H9 (cell line): ENCODE measurements at regions not wholly inside any gene's neighbourhood (a gene's known extent, or its start where the extent isn't known, plus 50 kb on each side); places are given as distances from the start of the nearest gene placed in this dataset.

Experiments used
- DNase-seq: peaks from one replicate; pipeline ENCODE4 v3.0.0-alpha.2; 2017
- H2AFZ ChIP-seq: one replicate; pipeline ENCODE4 v1.6.1; 2013; ENCODE audit warnings: mild to moderate bottlenecking, low read length, control low read depth, moderate library complexity
- H2AK5ac ChIP-seq: 2 replicates; pipeline ENCODE4 v1.6.1; 2013; ENCODE audit warnings: low read length, control low read depth, mixed read lengths; ENCODE audit not compliant: insufficient read length
- H2BK120ac ChIP-seq: one replicate; pipeline ENCODE4 v1.6.1; 2013; ENCODE audit warnings: low read depth, mild to moderate bottlenecking, low read length, control low read depth, inconsistent platforms; ENCODE audit not compliant: poor library complexity, severe bottlenecking
- H2BK12ac ChIP-seq: 2 replicates; pipeline ENCODE4 v1.6.1; 2013; ENCODE audit warnings: low read length, control low read depth, mixed read lengths, low read depth; ENCODE audit not compliant: insufficient read length
- H2BK15ac ChIP-seq: 2 replicates; pipeline ENCODE4 v1.6.1; 2013; ENCODE audit warnings: low read depth, low read length, control low read depth
- H2BK20ac ChIP-seq: one replicate; pipeline ENCODE4 v1.6.1; 2013; ENCODE audit warnings: low read depth, mild to moderate bottlenecking, low read length, control low read depth, inconsistent platforms; ENCODE audit not compliant: poor library complexity, severe bottlenecking
- H2BK5ac ChIP-seq: 2 replicates; pipeline ENCODE4 v1.6.1; 2013; ENCODE audit warnings: low read length, control low read depth, mixed read lengths; ENCODE audit not compliant: insufficient read length
- H3K14ac ChIP-seq: 2 replicates; pipeline ENCODE4 v1.6.1; 2013; ENCODE audit warnings: low read length, control low read depth; ENCODE audit not compliant: insufficient read depth
- H3K18ac ChIP-seq: 2 replicates; pipeline ENCODE4 v1.6.1; 2013; ENCODE audit warnings: low read depth, mild to moderate bottlenecking, mixed read lengths, low read length, control low read depth; ENCODE audit not compliant: insufficient read length
- H3K23ac ChIP-seq: 2 replicates; pipeline ENCODE4 v1.6.1; 2013; ENCODE audit warnings: low read length, control low read depth, mixed read lengths, low read depth; ENCODE audit not compliant: insufficient read length
- H3K23me2 ChIP-seq: 2 replicates; pipeline ENCODE4 v1.6.1; 2013; ENCODE audit warnings: low read depth, mild to moderate bottlenecking, mixed read lengths, low read length, control low read depth; ENCODE audit not compliant: insufficient read length, poor library complexity, severe bottlenecking
- H3K27ac ChIP-seq: 2 replicates; pipeline ENCODE4 v1.5.1; 2013; ENCODE audit warnings: low read length, control low read depth, mixed read lengths, low read depth; ENCODE audit not compliant: insufficient read length
- H3K27me3 ChIP-seq: 2 replicates; pipeline ENCODE4 v1.6.1; 2013; ENCODE audit warnings: low read length, control low read depth, inconsistent platforms; ENCODE audit not compliant: insufficient read depth
- H3K4ac ChIP-seq: 2 replicates; pipeline ENCODE4 v1.6.1; 2013; ENCODE audit warnings: low read depth, mild to moderate bottlenecking, control low read depth, inconsistent platforms, low read length, moderate library complexity
- H3K4me1 ChIP-seq: 2 replicates; pipeline ENCODE4 v1.6.1; 2013; ENCODE audit warnings: low read length, control low read depth, inconsistent platforms; ENCODE audit not compliant: insufficient read depth
- H3K4me2 ChIP-seq: 2 replicates; pipeline ENCODE4 v1.6.1; 2013; ENCODE audit warnings: low read length, control low read depth, mixed read lengths; ENCODE audit not compliant: insufficient read length, insufficient read depth
- H3K56ac ChIP-seq: 2 replicates; pipeline ENCODE4 v1.6.1; 2013; ENCODE audit warnings: low read depth, mild to moderate bottlenecking, mixed read lengths, low read length, control low read depth; ENCODE audit not compliant: insufficient read length
- H3K79me1 ChIP-seq: 2 replicates; pipeline ENCODE4 v1.6.1; 2013; ENCODE audit warnings: low read depth, mild to moderate bottlenecking, moderate library complexity, low read length, control low read depth, inconsistent platforms; ENCODE audit not compliant: insufficient read depth, poor library complexity, severe bottlenecking
- H3K79me2 ChIP-seq: 2 replicates; pipeline ENCODE4 v1.6.1; 2013; ENCODE audit warnings: low read length, control low read depth, inconsistent platforms; ENCODE audit not compliant: insufficient read depth
- H3K9ac ChIP-seq: 2 replicates; pipeline ENCODE4 v1.6.1; 2013; ENCODE audit warnings: low read length, control low read depth, mixed read lengths; ENCODE audit not compliant: insufficient read length; ENCODE audit errors: extremely low read depth
- H3K9me3 ChIP-seq: one replicate; pipeline ENCODE4 v1.6.1; 2013; ENCODE audit warnings: low read depth, low read length, inconsistent platforms; ENCODE audit not compliant: control insufficient read depth
- H3T11ph ChIP-seq: one replicate; pipeline ENCODE4 v1.6.1; 2013; ENCODE audit warnings: mild to moderate bottlenecking, low read length, control low read depth, inconsistent platforms
- H4K20me1 ChIP-seq: one replicate; pipeline ENCODE4 v1.6.1; 2013; ENCODE audit not compliant: control insufficient read depth, insufficient read length, insufficient read depth
- H4K5ac ChIP-seq: 2 replicates; pipeline ENCODE4 v1.6.1; 2013; ENCODE audit warnings: low read depth, mild to moderate bottlenecking, mixed read lengths, low read length, control low read depth; ENCODE audit not compliant: insufficient read length
- H4K8ac ChIP-seq: replicated peaks from 2 replicates; pipeline ENCODE4 v1.6.1; 2013; ENCODE audit warnings: low read length, control low read depth, mixed read lengths, low read depth; ENCODE audit not compliant: insufficient read length
- H4K91ac ChIP-seq: 2 replicates; pipeline ENCODE4 v1.6.1; 2013; ENCODE audit warnings: low read depth, mild to moderate bottlenecking, moderate library complexity, mixed read lengths, low read length, control low read depth; ENCODE audit not compliant: insufficient read length
- H3K27ac Mint-ChIP-seq, 3 experiments: 2 replicates in 2 of 3; 3 replicates in 1 of 3; pipeline ENCODE4 v1.8.0; 2020 to 2021; ENCODE audit warnings: mixed read lengths in 3 of 3, mild to moderate bottlenecking in 1 of 3, moderate library complexity in 1 of 3
- H3K27me3 Mint-ChIP-seq: 2 replicates; pipeline ENCODE4 v1.8.0; 2021; ENCODE audit warnings: low read depth, mild to moderate bottlenecking, moderate library complexity, mixed read lengths
- H3K36me3 Mint-ChIP-seq, 3 experiments: 2 replicates in 2 of 3; 3 replicates in 1 of 3; pipeline ENCODE4 v1.8.0; 2020 to 2021; ENCODE audit warnings: low read depth in 3 of 3, mixed read lengths in 3 of 3; ENCODE audit not compliant: insufficient read depth in 1 of 3
- H3K4me1 Mint-ChIP-seq, 2 experiments: 2 replicates each; pipeline ENCODE4 v1.8.0; 2020; ENCODE audit warnings: mixed read lengths in 2 of 2
- H3K4me3 Mint-ChIP-seq, 2 experiments: 2 replicates in 1 of 2; 3 replicates in 1 of 2; pipeline ENCODE4 v1.8.0; 2020 to 2021; ENCODE audit warnings: mild to moderate bottlenecking in 2 of 2, mixed read lengths in 2 of 2, moderate library complexity in 1 of 2
- H3K9me3 Mint-ChIP-seq, 2 experiments: 2 replicates in 1 of 2; 3 replicates in 1 of 2; pipeline ENCODE4 v1.8.0; 2020; ENCODE audit warnings: mild to moderate bottlenecking in 2 of 2, mixed read lengths in 2 of 2, moderate library complexity in 1 of 2
- CTCF ChIP-seq: fragments of 200-600 bp; sonication (generic); conservative IDR thresholded peaks from 3 replicates; pipeline ENCODE4 v1.8.0; 2021; ENCODE audit warnings: antibody characterized with exemption, mild to moderate bottlenecking

- no peak overlapping the region for H2BK12ac ChIP-seq
Measured at GRCh38 chr14:84421621-84422020, 1108.3 kb upstream of the FLRT2 start.

More at GRCh38 chr14:84421621-84422020, 1108.3 kb upstream of the FLRT2 start:
- Histone ChIP-seq H2BK5ac (no peak overlapping the region), H3K23ac (no peak overlapping the region), H2AFZ (no peak overlapping the region), H3K9ac (no peak overlapping the region), H2BK120ac (no peak overlapping the region), H3K23me2 (no peaks in the 10 kb centered on the region), H4K8ac (no peak overlapping the region), H3K4me1 (no peaks in the 10 kb centered on the region), H3K27me3 (no peaks in the 10 kb centered on the region), H2BK20ac (no peak overlapping the region), H3K18ac (no peak overlapping the region), H3K4ac (no peak overlapping the region), H3T11ph (no peak overlapping the region), H3K79me1 (no peaks in the 10 kb centered on the region), H3K9me3 (no peaks in the 10 kb centered on the region), H2BK15ac (no peak overlapping the region), H3K4me2 (no peak overlapping the region), H3K14ac (no peak overlapping the region), H3K27ac (no peak overlapping the region), H3K56ac (no peak overlapping the region), H2AK5ac (no peak overlapping the region), H4K20me1 (no peaks in the 10 kb centered on the region), H4K5ac (no peak overlapping the region), H4K91ac (no peak overlapping the region), H3K79me2 (no peaks in the 10 kb centered on the region)
- Mint-ChIP-seq H3K36me3 (no peaks in the 10 kb centered on the region; a peak in 1 of 7 replicates), H3K4me3 (no peak overlapping the region), H3K9me3 (no peaks in the 10 kb centered on the region), H3K27ac (no peak overlapping the region), H3K4me1 (no peaks in the 10 kb centered on the region), H3K27me3 (no peaks in the 10 kb centered on the region)
- TF ChIP-seq CTCF, result no peak
- no peak for DNase-seq
